ENCODE measurements at regions not wholly inside any gene's neighbourhood (a gene's known extent, or its start where the extent isn't known, plus 50 kb on each side); places are given as distances from the start of the nearest gene placed in this dataset.

DNA sequence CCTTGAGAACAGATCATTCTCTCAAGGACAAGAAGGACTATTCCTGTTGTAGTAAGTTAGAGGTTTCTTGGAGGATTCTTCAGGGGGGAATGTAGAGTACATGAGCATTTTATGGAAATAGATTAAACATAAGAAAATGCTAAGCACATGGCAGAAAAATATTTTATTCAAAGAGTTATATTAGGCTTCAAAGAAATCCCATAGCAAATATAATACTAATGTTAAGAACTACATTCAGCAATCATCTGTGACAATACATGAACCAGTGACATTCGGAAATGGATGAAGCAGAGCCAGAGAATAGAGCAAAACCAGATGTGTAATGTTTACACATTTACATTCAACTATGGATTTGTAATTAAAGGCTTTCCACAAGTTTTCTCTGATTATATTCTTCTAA is 288.6 kb downstream of the NAF1 start:
- TF ChIP-seq, protein P1, sequence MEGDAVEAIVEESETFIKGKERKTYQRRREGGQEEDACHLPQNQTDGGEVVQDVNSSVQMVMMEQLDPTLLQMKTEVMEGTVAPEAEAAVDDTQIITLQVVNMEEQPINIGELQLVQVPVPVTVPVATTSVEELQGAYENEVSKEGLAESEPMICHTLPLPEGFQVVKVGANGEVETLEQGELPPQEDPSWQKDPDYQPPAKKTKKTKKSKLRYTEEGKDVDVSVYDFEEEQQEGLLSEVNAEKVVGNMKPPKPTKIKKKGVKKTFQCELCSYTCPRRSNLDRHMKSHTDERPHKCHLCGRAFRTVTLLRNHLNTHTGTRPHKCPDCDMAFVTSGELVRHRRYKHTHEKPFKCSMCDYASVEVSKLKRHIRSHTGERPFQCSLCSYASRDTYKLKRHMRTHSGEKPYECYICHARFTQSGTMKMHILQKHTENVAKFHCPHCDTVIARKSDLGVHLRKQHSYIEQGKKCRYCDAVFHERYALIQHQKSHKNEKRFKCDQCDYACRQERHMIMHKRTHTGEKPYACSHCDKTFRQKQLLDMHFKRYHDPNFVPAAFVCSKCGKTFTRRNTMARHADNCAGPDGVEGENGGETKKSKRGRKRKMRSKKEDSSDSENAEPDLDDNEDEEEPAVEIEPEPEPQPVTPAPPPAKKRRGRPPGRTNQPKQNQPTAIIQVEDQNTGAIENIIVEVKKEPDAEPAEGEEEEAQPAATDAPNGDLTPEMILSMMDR (IDR thresholded peaks at IDR 0.05): no peak
- no peak for TF ChIP-seq POLR2A (IDR thresholded peaks at IDR 0.05)
